OCI-LY1 (cell line): ENCODE measurements at regions not wholly inside any gene's neighbourhood (a gene's known extent, or its start where the extent isn't known, plus 50 kb on each side); places are given as distances from the start of the nearest gene placed in this dataset.

Source experiments
- H2AFZ ChIP-seq: fragments of 200-600 bp; sonication (generic), shearing (Covaris generic); 2 replicates; pipeline ENCODE4 v1.6.0; 2014; ENCODE audit warnings: antibody characterized with exemption, mild to moderate bottlenecking, low read length
- H3F3A ChIP-seq: fragments of 200-600 bp; sonication (generic), shearing (Covaris generic); 2 replicates; pipeline ENCODE4 v1.6.0; 2014; ENCODE audit warnings: mild to moderate bottlenecking, antibody characterized with exemption, low read length, moderate library complexity; ENCODE audit not compliant: insufficient read depth
- H3K27ac ChIP-seq: fragments of 200-600 bp; sonication (generic); 2 replicates; pipeline ENCODE4 v1.5.1; 2014; ENCODE audit warnings: low read length, mixed run types, mild to moderate bottlenecking, low read depth; ENCODE audit not compliant: poor library complexity, severe bottlenecking
- H3K27me3 ChIP-seq: fragments of 200-600 bp; sonication (generic); 2 replicates; pipeline ENCODE4 v1.6.0; 2014; ENCODE audit warnings: antibody characterized with exemption, mild to moderate bottlenecking, low read length, moderate library complexity; ENCODE audit not compliant: insufficient read depth
- H3K36me3 ChIP-seq: fragments of 200-600 bp; sonication (generic); 2 replicates; pipeline ENCODE4 v1.6.1; 2014; ENCODE audit warnings: mild to moderate bottlenecking, antibody characterized with exemption, low read length, moderate library complexity, mixed read lengths; ENCODE audit not compliant: insufficient read depth
- H3K4me1 ChIP-seq: fragments of 200-600 bp; sonication (generic); 2 replicates; pipeline ENCODE4 v1.5.1; 2014; ENCODE audit warnings: mild to moderate bottlenecking, low read length, moderate library complexity; ENCODE audit not compliant: insufficient read depth, severe bottlenecking
- H3K4me2 ChIP-seq: fragments of 200-600 bp; sonication (generic), shearing (Covaris generic); 2 replicates; pipeline ENCODE4 v1.6.1; 2014; ENCODE audit warnings: low read length
- H3K4me3 ChIP-seq: fragments of 200-600 bp; sonication (generic); 2 replicates; pipeline ENCODE4 v1.5.1; 2014; ENCODE audit warnings: low read length, low read depth, mild to moderate bottlenecking, mixed read lengths; ENCODE audit not compliant: poor library complexity, severe bottlenecking
- H3K79me2 ChIP-seq: fragments of 200-600 bp; shearing (Covaris generic); 2 replicates; pipeline ENCODE4 v1.6.1; 2016; ENCODE audit warnings: mixed run types, low read length, mixed read lengths; ENCODE audit not compliant: insufficient read depth
- H3K9ac ChIP-seq: fragments of 200-600 bp; sonication (generic), shearing (Covaris generic); 2 replicates; pipeline ENCODE4 v1.6.1; 2014; ENCODE audit warnings: mild to moderate bottlenecking, low read length, mixed read lengths
- H3K9me2 ChIP-seq: fragments of 200-600 bp; sonication (generic), shearing (Covaris generic); 2 replicates; pipeline ENCODE4 v1.6.1; 2014; ENCODE audit warnings: low read depth, mild to moderate bottlenecking, low read length, mixed read lengths
- H3K9me3 ChIP-seq: fragments of 200-600 bp; shearing (Covaris generic); 2 replicates; pipeline ENCODE4 v1.6.1; 2014; ENCODE audit warnings: low read length, mixed read lengths
- H4K20me1 ChIP-seq: fragments of 200-600 bp; sonication (generic), shearing (Covaris generic); 2 replicates; pipeline ENCODE4 v1.6.0; 2016; ENCODE audit warnings: mild to moderate bottlenecking, low read length; ENCODE audit not compliant: insufficient read depth
- CTCF ChIP-seq: fragments of 200-600 bp; sonication (generic), shearing (Covaris generic); IDR thresholded peaks from 2 replicates; pipeline ENCODE4 v1.5.1; 2017; ENCODE audit warnings: mild to moderate bottlenecking, antibody characterized with exemption, low read length, moderate library complexity, mixed read lengths
- EZH2 ChIP-seq: fragments of 200-600 bp; sonication (generic), shearing (Covaris generic); IDR thresholded peaks from 2 replicates; pipeline ENCODE4 v1.8.0; 2017; ENCODE audit warnings: borderline replicate concordance, mixed run types, mild to moderate bottlenecking, antibody characterized with exemption, low read length, moderate library complexity, mixed read lengths

- Histone ChIP-seq H3F3A (no peaks in the 10 kb centered on the region), H2AFZ (no peak overlapping the region), H3K4me3 (no peak overlapping the region), H3K4me2 (no peak overlapping the region), H3K79me2 (no peaks in the 10 kb centered on the region), H3K27me3 (no peaks in the 10 kb centered on the region), H3K9ac (no peak overlapping the region), H3K36me3 (no peaks in the 10 kb centered on the region), H3K9me2 (no peaks in the 10 kb centered on the region), H3K9me3 (no peaks in the 10 kb centered on the region), H4K20me1 (no peaks in the 10 kb centered on the region), H3K4me1 (no peaks in the 10 kb centered on the region), H3K27ac (no peak overlapping the region)
- TF ChIP-seq CTCF: no peak
Measured at GRCh38 chr10:111246814-111247452, 170.1 kb downstream of the ADRA2A start.

GRCh38 chr10:111247781-111248389 is 171.1 kb downstream of the ADRA2A start:
- H3K36me3 ChIP-seq: no peaks in the 10 kb centered on the region
- H2AFZ ChIP-seq: no peak overlapping the region
- no peaks in the 10 kb centered on the region for H3K9me2 ChIP-seq

GRCh38 chr10:111249925-111250324 is 173.1 kb downstream of the ADRA2A start:
- Histone ChIP-seq H4K20me1 (no peaks in the 10 kb centered on the region), H3K27ac (no peak overlapping the region), H2AFZ (no peak overlapping the region), H3K79me2 (no peaks in the 10 kb centered on the region), H3F3A (no peaks in the 10 kb centered on the region), H3K9me2 (no peaks in the 10 kb centered on the region), H3K4me3 (no peak overlapping the region), H3K4me1 (no peaks in the 10 kb centered on the region), H3K9ac (no peak overlapping the region), H3K4me2 (no peak overlapping the region), H3K9me3 (no peaks in the 10 kb centered on the region), H3K36me3 (no peaks in the 10 kb centered on the region), H3K27me3 (no peaks in the 10 kb centered on the region)
- no peak for TF ChIP-seq EZH2
- no peak for TF ChIP-seq CTCF

More at GRCh38 chr10:111247781-111248389, 171.1 kb downstream of the ADRA2A start:
- Histone ChIP-seq H3F3A (no peaks in the 10 kb centered on the region), H3K9ac (no peak overlapping the region), H4K20me1 (no peaks in the 10 kb centered on the region), H3K27ac (no peak overlapping the region), H3K4me1 (no peaks in the 10 kb centered on the region), H3K4me3 (no peak overlapping the region), H3K9me3 (no peaks in the 10 kb centered on the region), H3K79me2 (no peaks in the 10 kb centered on the region), H3K27me3 (no peaks in the 10 kb centered on the region), H3K4me2 (no peak overlapping the region)
- no peak for TF ChIP-seq EZH2
- TF ChIP-seq CTCF: no peak
